NCI-H2029 treated with DMSO at 0.1 percent for 48 hours (cell line): ENCODE measurements at regions not wholly inside any gene's neighbourhood (a gene's known extent, or its start where the extent isn't known, plus 50 kb on each side); places are given as distances from the start of the nearest gene placed in this dataset.

Experiments
- DNase-seq: peaks from one replicate; lab custom pipeline; 2025; lab: John Stamatoyannopoulos, UW

GRCh38 chr9:80218328-80218727 lies 646.6 kb downstream of the TLE4 start:
- DNase-seq = no peak

- DNase-seq = no peak
Observed at GRCh38 chr9:80213613-80214012, 641.8 kb downstream of the TLE4 start.

- DNase-seq = no peak
Observed at GRCh38 chr9:80208696-80209095, 636.9 kb downstream of the TLE4 start.

- DNase-seq = no peak
Observed at GRCh38 chr9:80204054-80204453, 632.3 kb downstream of the TLE4 start.

- DNase-seq = no peak
Observed at GRCh38 chr9:80197661-80198060, 625.9 kb downstream of the TLE4 start.

DNA sequence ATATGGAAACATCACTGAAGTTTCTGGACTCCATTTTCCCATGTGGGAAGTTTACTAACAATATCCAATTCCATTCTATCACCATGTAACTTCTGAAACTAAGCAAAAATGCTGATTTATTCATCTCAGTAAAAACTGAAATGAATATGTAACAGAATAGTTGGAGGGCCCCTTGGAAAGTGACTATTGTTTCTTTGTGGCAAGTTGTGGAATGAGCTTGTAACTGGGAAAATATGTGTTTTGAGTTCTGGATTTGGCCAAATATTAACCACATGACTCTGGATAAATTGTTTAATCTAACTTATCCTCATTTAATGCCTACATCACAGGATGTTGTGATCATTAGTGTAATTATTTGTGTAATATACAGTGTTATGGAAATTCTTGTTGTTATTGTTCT lies 619.3 kb downstream of the TLE4 start:
- DNase-seq = no peak

DNA sequence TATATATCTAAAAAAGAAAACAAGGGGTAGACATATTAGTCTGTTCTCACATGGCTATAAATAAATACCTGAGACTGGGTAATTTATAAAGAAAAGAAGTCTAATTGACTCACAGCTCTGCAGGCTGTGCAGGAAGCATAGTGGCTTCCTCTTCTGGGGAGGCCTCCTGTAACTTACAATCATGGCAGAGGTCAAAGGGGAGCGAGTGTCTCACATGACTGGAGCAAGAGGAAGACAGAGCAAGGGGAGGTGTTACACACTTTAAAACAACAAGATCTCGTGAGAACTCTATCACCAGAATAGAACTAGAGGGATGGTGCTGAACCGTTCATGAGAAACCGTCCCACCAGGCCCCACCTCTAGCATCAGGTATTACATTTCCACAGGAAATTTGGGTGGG lies 616.8 kb downstream of the TLE4 start:
- no peak for DNase-seq

DNA sequence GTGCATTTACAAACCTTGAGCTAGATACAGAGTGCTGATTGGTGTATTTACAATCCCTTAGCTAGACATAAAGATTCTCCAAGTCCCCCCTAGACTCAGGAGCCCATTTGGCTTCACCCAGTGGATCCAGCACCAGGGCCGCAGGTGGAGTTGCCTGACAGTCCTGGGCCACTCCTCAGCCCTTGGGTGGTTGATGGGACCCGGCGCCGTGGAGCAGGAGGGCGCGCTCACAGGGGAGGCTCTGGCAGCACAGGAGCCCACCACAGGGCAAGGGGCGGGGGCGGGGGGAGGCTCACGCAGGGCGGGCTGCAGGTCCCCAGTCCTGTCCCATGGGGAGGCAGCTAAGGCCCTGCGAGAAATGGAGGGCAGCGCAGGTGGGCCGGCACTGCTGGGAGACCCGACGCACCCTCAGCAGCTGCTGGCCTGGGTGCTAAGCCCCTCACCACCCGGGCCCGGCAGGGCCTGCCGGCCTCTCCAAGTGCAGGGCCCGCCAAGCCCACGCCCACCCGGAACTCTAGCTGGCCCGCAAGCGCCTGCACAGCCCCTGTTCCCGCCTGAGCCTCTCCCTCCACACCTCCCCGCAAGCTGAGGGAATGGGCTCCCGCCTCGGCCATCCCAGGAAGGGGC lies 613.5 kb downstream of the TLE4 start:
- DNase-seq = no peak

DNA sequence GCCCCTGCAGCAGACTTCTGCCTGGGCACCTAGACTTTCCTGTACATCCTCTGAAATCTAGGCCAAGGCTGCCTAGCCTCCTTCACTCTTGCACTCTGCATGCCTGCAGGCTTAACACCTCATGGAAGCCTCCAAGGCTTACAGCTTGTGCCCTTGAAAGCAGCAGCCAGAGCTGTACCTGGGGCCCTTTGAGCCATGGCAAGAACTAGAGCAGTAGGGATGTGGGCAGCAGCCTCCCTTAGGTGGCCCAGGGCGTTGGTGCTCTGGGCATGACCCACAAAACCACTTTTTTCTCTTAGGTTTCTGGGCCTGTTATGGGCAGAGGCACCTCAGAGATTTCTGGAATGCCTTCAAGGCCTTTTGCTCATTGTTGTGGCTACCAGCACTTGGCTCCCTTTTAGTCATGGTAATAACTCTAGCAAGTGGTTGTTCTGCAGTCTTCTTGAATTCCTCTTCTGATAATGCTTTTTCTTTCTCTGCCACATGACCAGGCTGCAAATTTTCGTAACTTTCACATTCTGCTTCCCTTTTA lies 606.2 kb downstream of the TLE4 start:
- DNase-seq = no peak

DNA sequence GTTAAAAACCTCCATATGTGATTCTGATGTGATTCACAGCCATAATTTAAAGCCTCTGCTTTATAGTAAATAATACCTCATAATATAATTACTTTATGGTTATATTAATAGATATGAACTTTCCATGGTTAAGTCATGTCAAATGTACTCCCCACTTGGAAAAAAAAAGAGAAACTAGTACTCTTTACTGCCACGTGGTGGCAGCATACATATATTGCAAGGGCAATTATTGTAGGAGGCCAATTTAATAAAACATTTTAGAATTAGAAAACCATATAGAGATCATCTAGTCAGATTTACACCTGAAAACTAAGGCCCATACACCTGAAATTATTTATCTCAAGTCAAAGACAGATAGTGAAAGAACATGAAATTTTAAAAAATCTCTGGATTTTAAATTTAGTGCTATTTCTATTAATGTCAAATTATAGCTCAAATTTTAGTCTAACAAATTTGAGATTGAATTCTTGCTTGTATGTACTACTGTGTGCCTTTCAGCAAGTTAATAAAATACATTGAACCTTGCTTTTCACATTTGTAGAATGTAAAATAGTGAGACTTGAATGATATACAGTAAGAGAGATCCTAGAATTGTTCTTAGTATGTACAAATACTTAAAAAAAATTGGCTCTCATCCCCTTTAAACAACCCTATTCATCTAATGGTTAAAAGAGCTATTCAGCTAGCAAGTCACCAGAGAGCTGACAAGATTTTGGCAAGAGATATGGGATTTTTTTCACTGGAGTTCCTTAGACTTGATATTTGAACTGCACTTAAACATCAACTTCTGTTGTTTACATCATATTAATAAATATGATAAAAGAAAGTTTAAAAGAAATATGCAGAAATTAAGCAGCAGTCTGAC lies 603.8 kb downstream of the TLE4 start:
- DNase-seq = peak; percentile 84

DNA sequence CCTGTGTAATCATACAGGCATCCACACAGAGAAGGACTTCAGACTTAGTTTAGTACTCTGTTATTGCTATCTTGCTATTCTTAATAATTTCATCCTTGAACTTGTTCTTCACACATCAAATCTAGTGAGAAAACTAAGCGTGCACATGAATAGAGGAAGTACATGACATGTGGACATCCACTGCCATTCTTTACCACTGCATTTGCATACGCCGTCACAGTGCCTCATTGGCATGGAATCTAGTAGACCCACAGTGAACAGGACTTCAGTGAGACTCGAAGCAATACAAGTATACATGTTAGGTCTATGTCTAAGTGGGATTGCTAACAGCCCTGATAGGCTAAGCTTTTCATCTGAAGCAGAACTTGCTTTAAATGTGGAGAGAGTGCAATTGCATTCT lies 592.1 kb downstream of the TLE4 start:
- no peak for DNase-seq

DNA sequence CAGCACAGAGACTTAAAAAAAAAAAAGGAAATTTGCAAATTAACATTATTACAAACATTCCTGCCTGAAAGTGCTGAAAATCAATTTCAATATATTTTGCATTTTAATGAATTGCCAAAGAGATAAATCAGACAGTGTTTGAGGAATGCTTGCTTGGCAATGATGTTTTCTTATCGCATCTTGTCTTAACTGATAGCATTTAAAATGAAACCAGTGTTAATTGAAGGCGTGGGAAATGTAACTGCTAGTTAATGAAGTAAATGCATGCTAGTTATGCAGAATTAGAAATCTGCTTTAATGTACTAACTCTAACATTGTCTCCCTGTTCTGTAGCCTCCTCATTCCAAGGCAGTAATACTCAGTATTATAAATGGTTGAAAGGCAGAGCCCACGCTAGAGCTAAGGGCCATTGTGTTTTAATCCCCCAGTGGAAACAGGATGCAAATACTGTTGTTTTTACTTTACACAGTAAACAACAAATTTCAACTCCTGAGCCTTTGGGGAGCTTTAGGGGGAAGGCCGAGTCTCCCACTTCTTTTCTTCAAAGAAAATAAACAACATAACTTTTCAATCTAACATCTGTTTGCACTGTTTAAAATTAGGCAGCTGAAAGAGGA lies 586.9 kb downstream of the TLE4 start:
- DNase-seq = no peak

GRCh38 chr9:80158131-80158530 lies 586.4 kb downstream of the TLE4 start:
- no peak for DNase-seq

DNA sequence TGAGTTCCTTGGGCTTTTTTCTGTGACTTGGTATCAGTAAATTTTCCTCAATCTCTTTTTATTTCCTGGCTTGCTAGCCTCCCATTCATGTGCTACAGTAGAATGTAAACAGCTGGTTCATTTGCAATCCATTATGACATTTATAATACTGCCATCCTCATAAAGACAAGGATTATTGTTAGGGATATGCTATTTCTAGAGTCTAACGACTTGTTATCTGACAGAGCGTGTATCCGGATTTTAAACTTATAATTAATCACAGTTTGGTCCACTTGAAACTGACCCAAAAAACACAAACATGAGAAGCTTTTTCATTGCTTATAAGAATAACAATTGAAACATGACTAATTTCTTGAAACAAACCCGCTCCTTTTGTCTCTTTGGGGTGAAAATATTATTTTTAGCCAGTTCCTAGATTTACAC lies 585.8 kb downstream of the TLE4 start:
- DNase-seq = no peak

DNA sequence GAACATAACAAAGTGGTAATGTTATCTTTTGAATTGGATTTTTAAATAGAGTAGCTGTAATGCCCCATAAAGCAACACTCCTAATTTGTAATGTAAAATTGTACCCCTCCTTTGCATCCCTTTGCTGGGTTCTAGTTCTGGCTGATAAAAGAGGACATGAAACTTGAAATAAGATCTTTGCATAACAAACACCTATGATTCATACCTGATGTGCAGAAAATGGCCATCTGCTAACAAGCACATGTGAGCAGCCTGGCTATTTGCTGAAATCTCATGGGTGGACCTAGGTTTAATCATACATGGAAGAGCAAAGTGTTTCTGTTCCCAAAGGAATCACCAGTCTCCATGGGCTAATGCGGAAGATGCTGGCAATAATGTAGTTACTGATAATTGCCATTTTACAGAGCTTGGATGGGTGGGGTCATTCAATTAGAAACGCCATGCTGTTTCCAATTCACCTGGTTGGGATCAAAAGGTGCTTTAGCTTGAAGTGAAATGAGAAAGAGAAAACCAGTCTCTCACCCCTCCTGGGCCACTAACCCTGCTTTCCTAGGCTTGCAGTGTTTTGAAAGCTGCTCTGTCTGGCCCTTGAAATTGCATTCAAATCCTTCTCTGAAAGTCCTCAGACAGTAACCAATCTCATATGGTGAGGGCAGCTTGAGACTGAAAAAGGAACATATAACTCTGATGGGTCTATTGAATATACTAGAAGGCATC lies 585.1 kb downstream of the TLE4 start:
- DNase-seq = no peak

DNA sequence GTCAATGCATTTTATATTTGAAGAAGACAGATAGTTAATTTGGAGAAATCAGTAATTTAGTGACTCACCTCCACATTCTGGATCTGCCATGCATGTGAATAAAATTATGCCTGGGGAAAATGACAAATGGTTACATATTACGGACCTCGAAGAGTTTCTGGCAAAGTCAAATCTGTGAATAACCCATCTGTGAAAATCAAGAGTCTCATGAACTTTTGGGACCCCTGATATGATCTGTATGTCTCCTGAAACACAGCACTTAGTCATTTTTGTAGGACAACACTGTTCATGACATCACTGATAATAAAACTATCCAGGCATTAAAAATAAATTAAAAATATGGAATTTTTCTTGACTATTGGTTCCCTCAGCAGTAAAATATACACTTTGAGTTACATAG lies 584.5 kb downstream of the TLE4 start:
- no peak for DNase-seq

- DNase-seq = no peak
Observed at GRCh38 chr9:80147866-80148265, 576.1 kb downstream of the TLE4 start.

GRCh38 chr9:80146466-80146865 lies 574.7 kb downstream of the TLE4 start:
- no peak for DNase-seq

- no peak for DNase-seq
Observed at GRCh38 chr9:80144856-80145255, 573.1 kb downstream of the TLE4 start.

GRCh38 chr9:80144406-80144805 lies 572.6 kb downstream of the TLE4 start:
- DNase-seq = no peak

DNA sequence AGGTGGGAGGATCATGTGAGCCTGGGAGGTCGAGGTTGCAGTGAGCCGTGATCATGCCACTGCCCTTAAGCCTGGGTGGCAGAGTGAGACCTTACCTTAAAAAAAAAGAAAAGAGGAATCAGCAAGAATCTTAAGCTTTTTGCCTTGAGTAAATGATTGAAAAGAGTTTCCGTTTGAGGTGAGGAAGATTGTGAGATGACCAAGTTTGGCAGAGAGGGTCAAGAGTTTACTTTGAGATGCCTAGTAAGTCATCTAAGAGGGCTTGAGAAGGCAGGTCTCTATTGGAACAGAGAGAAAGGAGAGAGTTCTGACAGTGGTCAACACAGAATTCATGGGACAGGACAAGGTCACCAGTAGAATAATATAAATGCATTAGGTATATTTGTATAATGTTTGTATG lies 572.1 kb downstream of the TLE4 start:
- DNase-seq = no peak

DNA sequence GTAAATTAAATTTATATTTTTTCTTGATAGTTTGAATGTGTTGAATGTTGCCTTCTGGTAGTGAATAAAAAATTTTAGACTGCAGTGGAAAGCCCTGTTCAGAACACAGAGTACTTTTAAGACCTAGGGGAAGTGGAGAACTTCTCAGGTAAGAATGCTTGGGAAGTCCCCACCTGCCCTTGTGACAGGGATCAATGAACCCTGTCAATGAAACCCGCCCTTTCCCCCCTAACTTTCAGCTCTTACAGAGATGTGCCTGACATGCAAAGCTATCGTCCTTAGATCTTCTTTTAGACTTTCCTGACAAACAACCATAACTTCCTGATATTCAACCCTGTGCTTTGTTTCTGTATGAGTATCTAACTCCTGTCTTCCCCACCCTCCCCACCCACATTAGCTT lies 562.7 kb downstream of the TLE4 start:
- no peak for DNase-seq
